C4-2B (cell line): ENCODE measurements at regions not wholly inside any gene's neighbourhood (a gene's known extent, or its start where the extent isn't known, plus 50 kb on each side); places are given as distances from the start of the nearest gene placed in this dataset.

Source experiments
- CTCF ChIP-seq: fragments of 450-650 bp; conservative IDR thresholded peaks from 2 replicates; pipeline ENCODE4 v1.5.1; 2017; ENCODE audit warnings: mild to moderate bottlenecking
- ZFX ChIP-seq: fragments of 450-650 bp; IDR thresholded peaks from 2 replicates; pipeline ENCODE4 v1.6.1; 2017

- TF ChIP-seq CTCF: no peak
- TF ChIP-seq ZFX: no peak
Measured at GRCh38 chr1:29801561-29801973, 565.2 kb downstream of the PTPRU start.
